ENCODE measurements at regions not wholly inside any gene's neighbourhood (a gene's known extent, or its start where the extent isn't known, plus 50 kb on each side); places are given as distances from the start of the nearest gene placed in this dataset.

GRCh38 chr11:83392556-83392955 is 106.4 kb upstream of the CCDC90B start:
- TF ChIP-seq CTCF (IDR thresholded peaks at IDR 0.05) (no peak), POLR2A (IDR thresholded peaks at IDR 0.05) (no peak)

Data from adrenal gland (tissue), 5 donors.